ENCODE measurements at regions not wholly inside any gene's neighbourhood (a gene's known extent, or its start where the extent isn't known, plus 50 kb on each side); places are given as distances from the start of the nearest gene placed in this dataset.

DNA sequence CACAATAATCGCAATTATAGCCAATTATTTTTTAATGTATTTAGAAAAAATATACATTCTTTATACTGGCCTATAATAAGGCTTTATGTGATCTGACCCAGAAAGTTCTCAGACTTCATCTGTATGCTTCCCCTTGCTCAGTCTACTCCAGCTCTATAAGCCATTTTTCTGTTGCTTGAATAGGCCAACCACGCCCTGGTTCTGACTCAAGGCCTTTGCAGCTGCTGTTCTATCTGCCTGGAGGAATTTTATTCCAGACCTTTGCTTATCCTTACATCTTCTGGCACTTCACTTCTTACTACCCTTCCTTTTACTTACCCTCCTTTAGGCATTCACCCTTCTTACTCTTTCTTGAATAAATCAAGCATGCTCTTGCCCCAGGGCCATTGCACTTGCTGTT lies 54.9 kb upstream of the PDE3B start:
- TF ChIP-seq EZH2phosphoT487 (IDR thresholded peaks at IDR 0.05; ENCODE audit: borderline replicate concordance) = no peak
- TF ChIP-seq ZFX (IDR thresholded peaks at IDR 0.05) = no peak
- no peak for TF ChIP-seq CTCF (IDR thresholded peaks at IDR 0.05 in 2 of 3, conservative IDR thresholded peaks at IDR 0.05 in 1 of 3; ENCODE audit: borderline replicate concordance in 1 of 3, insufficient read depth in 1 of 3, low read depth in 2 of 3, low read length in 2 of 3)

Data from HCT116 (cell line).